ENCODE measurements at regions not wholly inside any gene's neighbourhood (a gene's known extent, or its start where the extent isn't known, plus 50 kb on each side); places are given as distances from the start of the nearest gene placed in this dataset.
A peak's percentile ranks its signal among the peaks of the same experiment; 100 is the strongest.

DNA sequence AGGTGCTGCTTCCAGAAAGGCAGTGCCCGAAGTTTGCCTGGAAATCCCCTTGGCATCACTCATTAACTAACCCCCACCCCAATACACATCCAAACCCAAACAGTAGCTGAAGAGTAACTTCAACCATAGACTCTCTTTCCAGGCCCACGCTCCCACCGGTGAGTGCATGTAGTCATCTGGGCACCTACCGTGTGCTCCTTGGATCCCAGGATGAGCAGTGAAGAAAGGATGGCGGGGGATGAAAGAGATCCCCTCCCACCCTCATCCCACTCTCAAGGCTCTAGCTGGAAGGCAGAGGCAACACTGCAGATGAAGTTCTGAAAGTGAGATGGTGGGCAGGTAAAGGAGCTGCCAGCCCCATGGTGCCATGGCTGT, 305.0 kb downstream of the SOX9 start:
- WGBS (ENCODE audit: missing lambda C conversion rate) = 58% methylated on average over 5 of the region's 5 CpGs
- peaks cover 96% of the 10 kb centered on the region for H3K4me1 ChIP-seq
- H3K9me3 ChIP-seq = no peaks in the 10 kb centered on the region
- ATAC-seq = no peak
- H3K4me2 ChIP-seq = peak overlapping the region; percentile 17; the same call in 2 of the 3 replicates
- FAIRE-seq = no peak
- TF ChIP-seq, protein P1, sequence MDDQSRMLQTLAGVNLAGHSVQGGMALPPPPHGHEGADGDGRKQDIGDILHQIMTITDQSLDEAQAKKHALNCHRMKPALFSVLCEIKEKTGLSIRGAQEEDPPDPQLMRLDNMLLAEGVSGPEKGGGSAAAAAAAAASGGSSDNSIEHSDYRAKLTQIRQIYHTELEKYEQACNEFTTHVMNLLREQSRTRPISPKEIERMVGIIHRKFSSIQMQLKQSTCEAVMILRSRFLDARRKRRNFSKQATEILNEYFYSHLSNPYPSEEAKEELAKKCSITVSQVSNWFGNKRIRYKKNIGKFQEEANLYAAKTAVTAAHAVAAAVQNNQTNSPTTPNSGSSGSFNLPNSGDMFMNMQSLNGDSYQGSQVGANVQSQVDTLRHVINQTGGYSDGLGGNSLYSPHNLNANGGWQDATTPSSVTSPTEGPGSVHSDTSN (IDR thresholded peaks at IDR 0.05) = no peak
- TF ChIP-seq ZFP36 (IDR thresholded peaks at IDR 0.05; ENCODE audit: borderline replicate concordance, partially characterized antibody) (no peak), TFCP2L1 (CRISPR knock-in tag; IDR thresholded peaks at IDR 0.05) (no peak), FOSB (CRISPR knock-in tag; IDR thresholded peaks at IDR 0.05) (no peak), ZSCAN20 (CRISPR knock-in tag; IDR thresholded peaks at IDR 0.05) (no peak), FOSL2 (IDR thresholded peaks at IDR 0.05) (no peak), FOSL2 (CRISPR knock-in tag; IDR thresholded peaks at IDR 0.05) (no peak), TP53 (CRISPR knock-in tag; IDR thresholded peaks at IDR 0.05) (no peak), MYC (IDR thresholded peaks at IDR 0.05; ENCODE audit: borderline replicate concordance, low read length) (no peak), SMC3 (IDR thresholded peaks at IDR 0.05) (no peak), EP300 (IDR thresholded peaks at IDR 0.05) (no peak)
- TF ChIP-seq, protein P2, sequence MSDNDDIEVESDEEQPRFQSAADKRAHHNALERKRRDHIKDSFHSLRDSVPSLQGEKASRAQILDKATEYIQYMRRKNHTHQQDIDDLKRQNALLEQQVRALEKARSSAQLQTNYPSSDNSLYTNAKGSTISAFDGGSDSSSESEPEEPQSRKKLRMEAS (IDR thresholded peaks at IDR 0.05) = no peak
- TF ChIP-seq, protein P3, sequence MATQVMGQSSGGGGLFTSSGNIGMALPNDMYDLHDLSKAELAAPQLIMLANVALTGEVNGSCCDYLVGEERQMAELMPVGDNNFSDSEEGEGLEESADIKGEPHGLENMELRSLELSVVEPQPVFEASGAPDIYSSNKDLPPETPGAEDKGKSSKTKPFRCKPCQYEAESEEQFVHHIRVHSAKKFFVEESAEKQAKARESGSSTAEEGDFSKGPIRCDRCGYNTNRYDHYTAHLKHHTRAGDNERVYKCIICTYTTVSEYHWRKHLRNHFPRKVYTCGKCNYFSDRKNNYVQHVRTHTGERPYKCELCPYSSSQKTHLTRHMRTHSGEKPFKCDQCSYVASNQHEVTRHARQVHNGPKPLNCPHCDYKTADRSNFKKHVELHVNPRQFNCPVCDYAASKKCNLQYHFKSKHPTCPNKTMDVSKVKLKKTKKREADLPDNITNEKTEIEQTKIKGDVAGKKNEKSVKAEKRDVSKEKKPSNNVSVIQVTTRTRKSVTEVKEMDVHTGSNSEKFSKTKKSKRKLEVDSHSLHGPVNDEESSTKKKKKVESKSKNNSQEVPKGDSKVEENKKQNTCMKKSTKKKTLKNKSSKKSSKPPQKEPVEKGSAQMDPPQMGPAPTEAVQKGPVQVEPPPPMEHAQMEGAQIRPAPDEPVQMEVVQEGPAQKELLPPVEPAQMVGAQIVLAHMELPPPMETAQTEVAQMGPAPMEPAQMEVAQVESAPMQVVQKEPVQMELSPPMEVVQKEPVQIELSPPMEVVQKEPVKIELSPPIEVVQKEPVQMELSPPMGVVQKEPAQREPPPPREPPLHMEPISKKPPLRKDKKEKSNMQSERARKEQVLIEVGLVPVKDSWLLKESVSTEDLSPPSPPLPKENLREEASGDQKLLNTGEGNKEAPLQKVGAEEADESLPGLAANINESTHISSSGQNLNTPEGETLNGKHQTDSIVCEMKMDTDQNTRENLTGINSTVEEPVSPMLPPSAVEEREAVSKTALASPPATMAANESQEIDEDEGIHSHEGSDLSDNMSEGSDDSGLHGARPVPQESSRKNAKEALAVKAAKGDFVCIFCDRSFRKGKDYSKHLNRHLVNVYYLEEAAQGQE (IDR thresholded peaks at IDR 0.05) = no peak
- ChIA-PET CTCF (interaction anchor here (0.6 to 2.0 kb wide), 4 partner anchors 9 to 220 kb away, joined by 3 to 7 read pairs (median 4); no protein-coding TSS in a partner anchor), POLR2A (no interaction called here)
- no peak for DNase-seq (ENCODE audit: low read depth in 1 of 2, low spot score in 1 of 2)
- H3K27ac ChIP-seq = peak overlapping the region; percentile 92 to 94
- no peak overlapping the region for H3K4me3 ChIP-seq

DNA sequence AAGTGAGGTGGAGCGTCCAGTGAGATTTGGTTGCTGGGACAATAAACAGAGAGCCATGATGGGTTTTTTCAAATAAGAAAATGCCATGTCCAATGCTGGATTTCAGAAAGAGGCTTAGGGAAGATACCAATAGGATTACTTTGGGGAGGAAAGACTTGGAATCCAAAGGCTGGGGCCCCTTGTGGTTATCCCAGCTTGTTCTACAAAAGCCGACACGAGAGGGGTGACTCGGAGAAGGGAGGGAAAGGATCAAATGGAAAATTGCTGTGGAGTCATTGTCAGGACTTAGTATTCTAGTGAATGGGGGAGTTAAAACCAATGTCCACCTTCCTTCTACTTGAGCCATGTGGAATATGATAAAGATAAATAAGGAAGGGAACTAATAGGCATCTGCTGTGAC, 305.5 kb downstream of the SOX9 start:
- no peak for TF ChIP-seq HEYL (CRISPR knock-in tag; IDR thresholded peaks at IDR 0.05)
- no peak for TF ChIP-seq ZSCAN20 (CRISPR knock-in tag; IDR thresholded peaks at IDR 0.05)
- no peak for TF ChIP-seq HOXB13 (CRISPR knock-in tag; IDR thresholded peaks at IDR 0.05; ENCODE audit: low read depth)
- no peak for TF ChIP-seq HOXB5 (CRISPR knock-in tag; IDR thresholded peaks at IDR 0.05)
- no peak for TF ChIP-seq RARB (CRISPR knock-in tag; IDR thresholded peaks at IDR 0.05)
- no peak for TF ChIP-seq JUN (IDR thresholded peaks at IDR 0.05)
- TF ChIP-seq MYC (IDR thresholded peaks at IDR 0.05; ENCODE audit: borderline replicate concordance, low read length) = no peak
- TF ChIP-seq CHD2 (IDR thresholded peaks at IDR 0.05; ENCODE audit: low read length, partially characterized antibody) = no peak
- no peak for TF ChIP-seq TP53 (CRISPR knock-in tag; IDR thresholded peaks at IDR 0.05)
- TF ChIP-seq GATA3 (IDR thresholded peaks at IDR 0.05; ENCODE audit: borderline replicate concordance) = no peak
- Histone ChIP-seq H3K4me3 (no peak overlapping the region), H3K4me1 (peaks cover 97% of the 10 kb centered on the region), H3K27ac (peak overlapping the region; percentile 92 to 94), H3K4me2 (no peak overlapping the region), H3K9me3 (no peaks in the 10 kb centered on the region)
- DNase-seq (ENCODE audit: low read depth in 1 of 2, low spot score in 1 of 2) = no peak
- ATAC-seq = no peak
- ChIA-PET POLR2A (no interaction called here), CTCF (interaction anchor here (0.6 to 2.0 kb wide), 5 partner anchors 8 to 221 kb away, joined by 3 to 7 read pairs (median 4); no protein-coding TSS in a partner anchor)
- 81% methylated on average over 4 of the region's 4 CpGs for WGBS (ENCODE audit: missing lambda C conversion rate)
- FAIRE-seq = no peak
